Lower leg skin (tissue), 4 donors: ENCODE measurements at regions not wholly inside any gene's neighbourhood (a gene's known extent, or its start where the extent isn't known, plus 50 kb on each side); places are given as distances from the start of the nearest gene placed in this dataset.

Experiments
- DNase-seq, 2 donors: peaks; one replicate each; pipeline ENCODE4 v3.0.0-alpha.2; 2019; ENCODE audit warnings: low spot score in 2 of 2
- H3K4me3 ChIP-seq: fragments of 200-600 bp; sonication (generic); 2 replicates; pipeline ENCODE4 v1.5.1; 2017; ENCODE audit warnings: mild to moderate bottlenecking, low read depth; ENCODE audit not compliant: poor library complexity, severe bottlenecking
- CTCF ChIP-seq, 3 donors: fragments of 450-650 bp; IDR thresholded peaks; one replicate each; pipeline ENCODE4 v1.5.1; 2016; ENCODE audit warnings: antibody characterized with exemption in 3 of 3, mild to moderate bottlenecking in 3 of 3, moderate library complexity in 2 of 3
- POLR2A ChIP-seq, 2 donors: fragments of 450-650 bp; IDR thresholded peaks; one replicate each; pipeline ENCODE4 v1.6.1; 2016 to 2017; ENCODE audit warnings: antibody characterized with exemption in 2 of 2, mild to moderate bottlenecking in 1 of 2, moderate library complexity in 1 of 2
- WGBS, 2 donors: methylation state at CpG; one replicate each; pipeline ENCODE4 v1.1.5; 2018; 5-methylcytosine and 5-hydroxymethylcytosine counted together
- intact Hi-C: fragments of 100-400 bp; cut with DNase I; formaldehyde crosslinking; loops from one replicate; pipeline ENCODE4 v1.15.0; 2023; ENCODE audit warnings: low total_unique reads

- TF ChIP-seq POLR2A (IDR thresholded peaks at IDR 0.05): no peak
- no peak for TF ChIP-seq CTCF (IDR thresholded peaks at IDR 0.05)
- intact Hi-C loops: no loop called here
- DNase-seq: no peak
- H3K4me3 ChIP-seq: no peak overlapping the region
- WGBS, 2 donors: 57 to 59% methylated on average over 2 of the region's 2 CpGs
Measured at GRCh38 chr16:51327001-51327400, 175.9 kb upstream of the SALL1 start.

GRCh38 chr16:51326131-51326856, 175.2 kb upstream of the SALL1 start:
- TF ChIP-seq POLR2A (IDR thresholded peaks at IDR 0.05) (no peak), CTCF (IDR thresholded peaks at IDR 0.05) (no peak)
- 28 to 38% methylated on average over 7 of the region's 7 CpGs for whole genome bisulfite sequencing, 2 donors
- intact Hi-C loops: no loop called here
- DNase-seq: no peak
- H3K4me3 ChIP-seq: no peak overlapping the region

- intact Hi-C loops: no loop called here
Measured at GRCh38 chr16:51321251-51321650, 170.2 kb upstream of the SALL1 start.

GRCh38 chr16:51317575-51317974, 166.5 kb upstream of the SALL1 start:
- H3K4me3 ChIP-seq: no peak overlapping the region
- intact Hi-C loops: no loop called here
- no peak for TF ChIP-seq CTCF (IDR thresholded peaks at IDR 0.05)
- TF ChIP-seq POLR2A (IDR thresholded peaks at IDR 0.05): no peak
- DNase-seq: no peak

More at GRCh38 chr16:51321251-51321650, 170.2 kb upstream of the SALL1 start:
- no peak for DNase-seq
- H3K4me3 ChIP-seq: no peak overlapping the region
- TF ChIP-seq CTCF (IDR thresholded peaks at IDR 0.05) (no peak), POLR2A (IDR thresholded peaks at IDR 0.05) (no peak)
- 57 to 68% methylated on average over 5 of the region's 5 CpGs for WGBS, 2 donors

GRCh38 chr16:51313198-51313597, 162.1 kb upstream of the SALL1 start:
- no peak for TF ChIP-seq CTCF (IDR thresholded peaks at IDR 0.05)
- no peak overlapping the region for H3K4me3 ChIP-seq
- WGBS, 2 donors: 59 to 66% methylated on average over 2 of the region's 2 CpGs

More at GRCh38 chr16:51313198-51313597, 162.1 kb upstream of the SALL1 start:
- intact Hi-C loops: no loop called here
- no peak for DNase-seq
